ENCODE measurements at regions not wholly inside any gene's neighbourhood (a gene's known extent, or its start where the extent isn't known, plus 50 kb on each side); places are given as distances from the start of the nearest gene placed in this dataset.

- no peak overlapping the region for H3K27ac ChIP-seq (ENCODE audit: low read depth in 1 of 2, low read length in 2 of 2)
- no peak for DNase-seq (ENCODE audit: low spot score)
- WGBS: 88% methylated on average over 10 of the region's 10 CpGs
- no peaks in the 10 kb centered on the region for H3K4me1 ChIP-seq (ENCODE audit: control insufficient read depth in 4 of 4, insufficient read depth in 4 of 4, low read length in 3 of 4)
- no peak overlapping the region for H3K4me3 ChIP-seq (ENCODE audit: low read depth in 1 of 3, low read length in 3 of 3)
- TF ChIP-seq RXRA (IDR thresholded peaks at IDR 0.05): no peak
- no peak for TF ChIP-seq MAX (IDR thresholded peaks at IDR 0.05)
- no peak for TF ChIP-seq HNF4A (conservative IDR thresholded peaks at IDR 0.05)
- no peak for TF ChIP-seq NR2F2 (IDR thresholded peaks at IDR 0.05)
- no peak for TF ChIP-seq GABPA (IDR thresholded peaks at IDR 0.05 in 1 of 2, conservative IDR thresholded peaks at IDR 0.05 in 1 of 2)
- no peak for TF ChIP-seq TAF1 (conservative IDR thresholded peaks at IDR 0.05)
- no peak for TF ChIP-seq YY1 (IDR thresholded peaks at IDR 0.05)
- TF ChIP-seq JUND (IDR thresholded peaks at IDR 0.05): no peak
- TF ChIP-seq CTCF (IDR thresholded peaks at IDR 0.05; ENCODE audit: low read depth, low read length, missing input control): no peak
- no peak for TF ChIP-seq FOXA2 (IDR thresholded peaks at IDR 0.05)
- TF ChIP-seq FOXA1 (IDR thresholded peaks at IDR 0.05): no peak
- TF ChIP-seq ATF3 (IDR thresholded peaks at IDR 0.05): no peak
- TF ChIP-seq EGR1 (IDR thresholded peaks at IDR 0.05; ENCODE audit: low read depth in 2 of 2): no peak
- no peak for TF ChIP-seq HNF4G (IDR thresholded peaks at IDR 0.05)
- TF ChIP-seq SP1 (IDR thresholded peaks at IDR 0.05): no peak
- no peak for TF ChIP-seq RAD21 (IDR thresholded peaks at IDR 0.05)
- no peaks in the 10 kb centered on the region for H3K36me3 ChIP-seq (ENCODE audit: control insufficient read depth in 4 of 4, insufficient read depth in 3 of 4, low read depth in 1 of 4, low read length in 3 of 4)
- no peaks in the 10 kb centered on the region for H3K9me3 ChIP-seq (ENCODE audit: control insufficient read depth in 4 of 4, low read length in 3 of 4)
- H3K27me3 ChIP-seq (ENCODE audit: control insufficient read depth in 4 of 4, insufficient read depth in 4 of 4, low read length in 3 of 4): peaks cover 0 to 3% (median 0%) of the 10 kb centered on the region in 4 donors
- H3K9ac ChIP-seq (ENCODE audit: low read depth in 1 of 2, low read length in 2 of 2): no peak overlapping the region
These were observed 403.3 kb upstream of the ATP2B1 start for GRCh38 chr12:90111791-90112580.

- H3K9me3 ChIP-seq (ENCODE audit: control insufficient read depth in 4 of 4, low read length in 3 of 4): no peaks in the 10 kb centered on the region
- H3K36me3 ChIP-seq (ENCODE audit: control insufficient read depth in 4 of 4, insufficient read depth in 3 of 4, low read depth in 1 of 4, low read length in 3 of 4): no peaks in the 10 kb centered on the region
- H3K27me3 ChIP-seq (ENCODE audit: control insufficient read depth in 4 of 4, insufficient read depth in 4 of 4, low read length in 3 of 4): no peaks in the 10 kb centered on the region
- H3K4me3 ChIP-seq (ENCODE audit: low read depth in 1 of 3, low read length in 3 of 3): no peak overlapping the region
- DNase-seq (ENCODE audit: low spot score): no peak
- no peak overlapping the region for H3K27ac ChIP-seq (ENCODE audit: low read depth in 1 of 2, low read length in 2 of 2)
- WGBS: 93% methylated on average over 3 of the region's 3 CpGs
- no peak for TF ChIP-seq HNF4A (conservative IDR thresholded peaks at IDR 0.05)
- TF ChIP-seq ZBTB33 (IDR thresholded peaks at IDR 0.05): no peak
- no peak for TF ChIP-seq RAD21 (IDR thresholded peaks at IDR 0.05)
- TF ChIP-seq SP1 (IDR thresholded peaks at IDR 0.05): no peak
- no peak for TF ChIP-seq REST (IDR thresholded peaks at IDR 0.05)
- no peak for TF ChIP-seq FOXA2 (IDR thresholded peaks at IDR 0.05)
- TF ChIP-seq TAF1 (conservative IDR thresholded peaks at IDR 0.05): no peak
- no peak for TF ChIP-seq NR2F2 (IDR thresholded peaks at IDR 0.05)
- no peak overlapping the region for H3K9ac ChIP-seq (ENCODE audit: low read depth in 1 of 2, low read length in 2 of 2)
- no peaks in the 10 kb centered on the region for H3K4me1 ChIP-seq (ENCODE audit: control insufficient read depth in 4 of 4, insufficient read depth in 4 of 4, low read length in 3 of 4)
These were observed 397.9 kb upstream of the ATP2B1 start for GRCh38 chr12:90106568-90106967.
